Adrenal gland (tissue), 5 donors: ENCODE measurements at regions not wholly inside any gene's neighbourhood (a gene's known extent, or its start where the extent isn't known, plus 50 kb on each side); places are given as distances from the start of the nearest gene placed in this dataset.

Experiments
- CTCF ChIP-seq, 6 experiments: fragments of 450-650 bp in 4 of 6; fragments of 200-600 bp in 2 of 6; sonication (generic) in 1 of 6; IDR thresholded peaks; 1 replicate in 5 of 6; 2 replicates in 1 of 6; pipeline versions ENCODE4 v1.5.1 to v1.8.0; 2016 to 2021; ENCODE audit warnings: antibody characterized with exemption in 6 of 6, mild to moderate bottlenecking in 2 of 6, moderate library complexity in 1 of 6
- POLR2A ChIP-seq, 2 donors: fragments of 450-650 bp; IDR thresholded peaks; one replicate each; pipeline ENCODE4 v1.6.1; 2017; ENCODE audit warnings: antibody characterized with exemption in 2 of 2, mild to moderate bottlenecking in 2 of 2, moderate library complexity in 1 of 2
- donor health status: DM: no; HTN: no; CAD: no.

- TF ChIP-seq POLR2A (IDR thresholded peaks at IDR 0.05), result no peak
- TF ChIP-seq CTCF (IDR thresholded peaks at IDR 0.05), result no peak
Measured at GRCh38 chr16:74078511-74079231, 217.9 kb upstream of the PSMD7 start.
